GM23338 (cell line): ENCODE measurements at regions not wholly inside any gene's neighbourhood (a gene's known extent, or its start where the extent isn't known, plus 50 kb on each side); places are given as distances from the start of the nearest gene placed in this dataset.

Experiments used
- ATAC-seq: fragments of 200-7000 bp; cut with Tn5 transposase; 3 replicates; pipeline ENCODE4 v1.9.1; 2020
- DNase-seq: peaks from one replicate; pipeline ENCODE4 v3.0.0-alpha.2; 2015; ENCODE audit warnings: low spot score
- H2AFZ ChIP-seq: fragments of 200-600 bp; sonication (generic); 2 replicates; pipeline ENCODE4 v1.8.0; 2016; ENCODE audit warnings: antibody characterized with exemption, mild to moderate bottlenecking, moderate library complexity
- H3F3A ChIP-seq: fragments of 200-600 bp; sonication (generic); replicated peaks from 2 replicates; pipeline ENCODE4 v1.8.0; 2017; ENCODE audit warnings: antibody characterized with exemption, mixed run types, low read depth
- H3K27ac ChIP-seq: fragments of 200-600 bp; sonication (generic); 2 replicates; pipeline ENCODE4 v1.6.1; 2016; ENCODE audit warnings: low read depth
- H3K27me3 ChIP-seq: fragments of 200-600 bp; sonication (generic); 2 replicates; pipeline ENCODE4 v1.8.0; 2016; ENCODE audit warnings: mild to moderate bottlenecking, mixed run types, moderate library complexity; ENCODE audit not compliant: insufficient read depth
- H3K36me3 ChIP-seq: fragments of 200-600 bp; sonication (generic); 2 replicates; pipeline ENCODE4 v1.8.0; 2016; ENCODE audit warnings: mild to moderate bottlenecking; ENCODE audit not compliant: insufficient read depth
- H3K4me1 ChIP-seq: fragments of 200-600 bp; sonication (generic); 2 replicates; pipeline ENCODE4 v1.8.0; 2016; ENCODE audit warnings: mild to moderate bottlenecking, moderate library complexity; ENCODE audit not compliant: insufficient read depth
- H3K4me2 ChIP-seq: fragments of 200-600 bp; sonication (generic); 2 replicates; pipeline ENCODE4 v1.7.1; 2017; ENCODE audit warnings: mixed run types
- H3K4me3 ChIP-seq: fragments of 200-600 bp; sonication (generic); 2 replicates; pipeline ENCODE4 v1.6.1; 2016; ENCODE audit warnings: mixed run types
- H3K79me2 ChIP-seq: fragments of 200-600 bp; sonication (generic); replicated peaks from 2 replicates; pipeline ENCODE4 v1.8.0; 2017; ENCODE audit warnings: mild to moderate bottlenecking; ENCODE audit not compliant: insufficient read depth
- H3K9me2 ChIP-seq: fragments of 200-600 bp; sonication (generic); 2 replicates; pipeline ENCODE4 v1.8.0; 2017; ENCODE audit not compliant: insufficient read depth
- H4K20me1 ChIP-seq: fragments of 200-600 bp; sonication (generic); replicated peaks from 2 replicates; pipeline ENCODE4 v1.8.0; 2017; ENCODE audit warnings: mild to moderate bottlenecking; ENCODE audit not compliant: insufficient read depth
- H3K27ac Mint-ChIP-seq: 2 replicates; pipeline ENCODE4 v1.8.0; 2020; ENCODE audit warnings: inconsistent platforms, mild to moderate bottlenecking, moderate library complexity, mixed read lengths
- H3K27me3 Mint-ChIP-seq: 3 replicates; pipeline ENCODE4 v1.8.0; 2022; ENCODE audit warnings: low read depth, mild to moderate bottlenecking, moderate library complexity, mixed read lengths, inconsistent platforms; ENCODE audit not compliant: insufficient read depth, poor library complexity
- H3K36me3 Mint-ChIP-seq: 3 replicates; pipeline ENCODE4 v1.8.0; 2021; ENCODE audit warnings: low read depth, mild to moderate bottlenecking, inconsistent platforms, moderate library complexity, mixed read lengths
- H3K4me1 Mint-ChIP-seq: 3 replicates; pipeline ENCODE4 v1.8.0; 2020; ENCODE audit warnings: mild to moderate bottlenecking, inconsistent platforms, mixed read lengths
- H3K4me3 Mint-ChIP-seq: 3 replicates; pipeline ENCODE4 v1.8.0; 2021; ENCODE audit warnings: moderate library complexity, mild to moderate bottlenecking, inconsistent platforms, mixed read lengths
- H3K9me3 Mint-ChIP-seq: 3 replicates; pipeline ENCODE4 v1.8.0; 2020; ENCODE audit warnings: moderate library complexity, mild to moderate bottlenecking, inconsistent platforms, mixed read lengths
- CREB1 ChIP-seq: fragments of 250-450 bp; sonication (Bioruptor Pico); IDR thresholded peaks from 2 replicates; pipeline ENCODE4 v1.5.0; 2020; ENCODE audit warnings: low read depth, mild to moderate bottlenecking, moderate library complexity
- CTCF ChIP-seq, 2 experiments: fragments of 200-600 bp in 1 of 2; sonication (generic) in 1 of 2; conservative IDR thresholded peaks; 2 replicates each; pipeline versions ENCODE4 v1.5.1 to v1.6.1; 2016 to 2017; ENCODE audit warnings: antibody characterized with exemption in 2 of 2, low read depth in 2 of 2, mild to moderate bottlenecking in 2 of 2, moderate library complexity in 1 of 2
- ETS1 ChIP-seq: IDR thresholded peaks from 2 replicates; pipeline ENCODE4 v1.6.1; 2016; ENCODE audit warnings: antibody characterized with exemption
- EZH2 ChIP-seq: fragments of 200-600 bp; sonication (generic); IDR thresholded peaks from one replicate; pipeline ENCODE4 v1.8.0; 2017; ENCODE audit warnings: antibody characterized with exemption, mild to moderate bottlenecking, low read depth; ENCODE audit not compliant: unreplicated experiment
- EZH2phosphoT487 ChIP-seq: fragments of 200-600 bp; sonication (generic); IDR thresholded peaks from one replicate; pipeline ENCODE4 v1.8.1; 2018; ENCODE audit warnings: antibody characterized with exemption; ENCODE audit not compliant: unreplicated experiment
- JUNB ChIP-seq: IDR thresholded peaks from one replicate; pipeline ENCODE4 v1.6.1; 2016; ENCODE audit warnings: antibody characterized with exemption; ENCODE audit not compliant: unreplicated experiment
- NANOG ChIP-seq: IDR thresholded peaks from 2 replicates; pipeline ENCODE4 v1.6.1; 2016; ENCODE audit warnings: antibody characterized with exemption, borderline replicate concordance
- POLR2AphosphoS5 ChIP-seq: IDR thresholded peaks from 2 replicates; pipeline ENCODE4 v1.6.1; 2016; ENCODE audit warnings: antibody characterized with exemption, low read depth
- ZNF114 ChIP-seq: fragments of 250-450 bp; sonication (Bioruptor Pico); IDR thresholded peaks from 2 replicates; pipeline ENCODE4 v1.5.0; 2020; ENCODE audit warnings: mild to moderate bottlenecking, moderate library complexity
- ZNF331 ChIP-seq: fragments of 250-450 bp; sonication (Bioruptor Pico); IDR thresholded peaks from 2 replicates; pipeline ENCODE4 v1.5.0; 2020; ENCODE audit warnings: low read depth, mild to moderate bottlenecking, moderate library complexity
- ZNF462 ChIP-seq: fragments of 250-450 bp; sonication (Bioruptor Pico); IDR thresholded peaks from 2 replicates; pipeline ENCODE4 v1.5.0; 2020; ENCODE audit warnings: mild to moderate bottlenecking, moderate library complexity

DNA sequence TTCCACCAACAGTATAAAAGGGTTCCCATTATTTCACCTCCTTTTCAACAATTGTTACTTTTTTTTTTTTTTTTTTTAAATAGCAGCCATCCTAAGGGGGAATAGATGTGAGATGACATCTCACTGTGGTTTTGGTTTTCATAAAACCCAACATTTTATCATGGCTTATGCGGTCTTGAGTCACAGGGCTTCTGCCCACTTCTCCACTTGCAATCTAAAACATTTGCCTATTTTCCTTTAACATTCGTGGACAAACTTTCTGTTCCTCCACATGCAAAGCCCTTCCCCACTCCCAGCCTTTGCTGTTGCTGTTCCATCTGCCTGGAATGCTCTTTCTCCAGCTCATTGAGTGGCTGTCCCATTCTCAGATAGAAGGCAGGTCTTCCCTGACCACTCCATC, 239.7 kb upstream of the KCNK2 start (continued):
- no peak for TF ChIP-seq ZNF462 (CRISPR knock-in tag)
- TF ChIP-seq ETS1 = no peak
- no peak for TF ChIP-seq JUNB

DNA sequence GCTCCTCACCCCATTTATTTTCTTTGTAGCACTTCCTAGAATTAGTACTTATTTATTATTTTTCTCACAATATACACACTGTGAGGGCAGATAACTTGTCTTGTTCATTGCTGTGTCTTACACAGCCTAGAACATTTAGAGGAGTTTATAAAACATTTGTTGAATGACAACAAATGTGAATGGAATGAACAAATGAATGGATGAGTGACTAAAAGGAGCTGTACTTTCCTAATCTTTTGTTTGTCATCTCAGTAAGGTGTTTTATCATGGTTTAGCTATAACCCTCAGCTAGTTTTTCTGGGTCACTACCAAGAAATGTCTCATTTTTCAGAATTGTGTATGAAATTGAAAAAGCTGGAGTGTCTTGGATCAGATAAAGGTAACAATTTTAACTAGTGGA, 239.3 kb upstream of the KCNK2 start:
- Histone ChIP-seq H3K79me2 (no peaks in the 10 kb centered on the region), H3F3A (no peaks in the 10 kb centered on the region), H3K36me3 (no peaks in the 10 kb centered on the region), H3K27me3 (no peaks in the 10 kb centered on the region), H3K9me2 (0 out of 2 replicates have a peak, but pooled peaks cover 10% of the 10 kb centered on the region), H4K20me1 (no peaks in the 10 kb centered on the region), H2AFZ (no peak overlapping the region), H3K4me1 (peaks cover 9% of the 10 kb centered on the region; the same call in 1 of the 2 replicates), H3K4me3 (no peak overlapping the region), H3K4me2 (no peak overlapping the region), H3K27ac (no peak overlapping the region)
- Mint-ChIP-seq H3K27me3 (no peaks in the 10 kb centered on the region), H3K27ac (no peak overlapping the region), H3K36me3 (no peaks in the 10 kb centered on the region), H3K4me1 (peaks cover 13% of the 10 kb centered on the region), H3K4me3 (no peak overlapping the region), H3K9me3 (no peaks in the 10 kb centered on the region)
- no peak for DNase-seq
- ATAC-seq = no peak
- TF ChIP-seq POLR2AphosphoS5 = no peak
- TF ChIP-seq NANOG = no peak
- no peak for TF ChIP-seq EZH2phosphoT487
- TF ChIP-seq JUNB = no peak
- no peak for TF ChIP-seq ETS1
- TF ChIP-seq ZNF331 (CRISPR knock-in tag) = no peak
- no peak for TF ChIP-seq CTCF (conservative IDR thresholded peaks at IDR 0.05; ENCODE audit: low read depth in 2 of 2)
- no peak for TF ChIP-seq EZH2
- no peak for TF ChIP-seq CREB1 (CRISPR knock-in tag)
- no peak for TF ChIP-seq ZNF114 (CRISPR knock-in tag)
